NCI-H748 (cell line): ENCODE measurements at regions not wholly inside any gene's neighbourhood (a gene's known extent, or its start where the extent isn't known, plus 50 kb on each side); places are given as distances from the start of the nearest gene placed in this dataset.

Experiments
- DNase-seq: peaks from one replicate; lab custom pipeline; 2025; ENCODE audit not compliant: unreplicated experiment; lab: John Stamatoyannopoulos, UW

DNA sequence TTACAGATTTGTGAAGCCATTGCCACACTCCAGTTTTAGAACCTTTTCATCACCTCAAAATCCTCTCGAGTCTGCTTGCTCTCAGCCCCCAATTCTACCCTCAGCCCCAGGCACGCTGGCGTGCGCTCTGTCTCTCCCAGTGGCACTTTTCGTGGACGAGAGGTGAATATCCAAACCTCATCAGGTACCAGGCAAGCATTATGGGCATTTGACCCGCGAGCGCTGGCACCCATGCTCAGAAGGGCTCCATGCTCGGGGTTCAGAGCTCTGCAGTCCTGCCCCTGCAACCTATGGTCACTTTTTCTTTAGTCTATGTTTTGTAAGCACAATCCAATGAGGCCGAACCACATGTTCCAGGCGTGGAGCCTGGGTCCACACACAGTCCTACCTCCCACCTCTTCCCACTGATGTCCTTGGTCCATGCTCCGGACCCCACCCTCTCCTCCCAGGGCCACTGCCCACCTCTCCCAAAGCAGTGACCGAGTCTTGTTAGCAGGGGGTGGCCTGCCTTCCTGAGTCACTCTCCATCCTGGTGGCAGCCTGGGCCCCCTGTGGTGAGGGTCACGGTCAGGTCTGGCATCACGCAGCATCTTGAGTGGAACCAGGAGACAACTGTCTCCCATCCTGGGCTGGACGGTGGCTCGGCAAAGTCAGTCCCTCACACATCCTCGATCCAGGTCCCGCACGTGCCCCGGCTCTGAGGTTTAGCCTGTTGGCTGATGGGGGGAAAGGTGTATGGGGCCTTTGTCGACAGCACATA, 256.9 kb downstream of the NDUFA10 start:
- DNase-seq, result no peak

DNA sequence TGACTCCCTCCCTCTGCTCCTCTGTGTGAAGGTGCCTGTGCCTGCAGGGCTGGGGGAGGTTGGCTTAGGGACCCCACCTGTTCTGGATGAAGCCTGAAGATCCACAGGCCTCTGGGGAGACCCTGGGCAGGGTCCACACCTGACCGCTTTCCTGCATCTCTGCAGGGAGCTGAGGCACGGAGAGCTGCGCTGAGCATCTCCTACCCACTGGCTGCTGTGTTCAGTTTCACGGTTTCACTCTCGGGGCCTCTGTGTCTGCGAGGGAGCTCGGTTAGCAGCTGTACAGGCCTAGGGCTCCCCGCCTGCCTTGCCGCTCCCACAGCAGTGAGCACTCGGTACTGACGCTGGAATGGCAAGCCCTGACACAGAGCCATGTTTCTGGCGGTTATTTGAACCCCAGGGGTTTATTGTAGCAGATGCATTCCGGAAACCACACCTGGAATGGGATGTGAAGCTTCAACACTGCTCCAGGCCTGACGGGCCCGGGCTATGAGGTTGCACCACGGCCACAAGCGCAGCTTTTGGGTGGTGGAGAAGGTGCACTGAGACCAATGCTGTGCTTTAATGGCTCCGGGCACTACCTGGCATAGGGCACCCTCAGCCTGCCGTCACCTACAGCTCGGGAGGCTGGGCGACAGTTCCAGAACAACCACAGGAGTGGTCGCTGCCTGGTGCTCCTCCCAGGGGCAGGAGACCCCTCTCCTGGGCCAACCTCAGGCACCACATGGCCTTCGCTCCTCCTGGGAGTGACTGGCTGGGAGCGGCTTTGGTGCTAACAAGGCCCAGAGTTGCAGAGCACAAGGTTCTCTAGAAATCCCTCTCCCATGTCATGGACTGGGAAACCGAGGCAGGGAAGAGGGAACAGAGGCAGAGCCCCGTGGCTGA, 257.9 kb downstream of the NDUFA10 start:
- no peak for DNase-seq

- DNase-seq, result no peak
Measured at GRCh38 chr2:239765911-239766310, 259.2 kb downstream of the NDUFA10 start.

DNA sequence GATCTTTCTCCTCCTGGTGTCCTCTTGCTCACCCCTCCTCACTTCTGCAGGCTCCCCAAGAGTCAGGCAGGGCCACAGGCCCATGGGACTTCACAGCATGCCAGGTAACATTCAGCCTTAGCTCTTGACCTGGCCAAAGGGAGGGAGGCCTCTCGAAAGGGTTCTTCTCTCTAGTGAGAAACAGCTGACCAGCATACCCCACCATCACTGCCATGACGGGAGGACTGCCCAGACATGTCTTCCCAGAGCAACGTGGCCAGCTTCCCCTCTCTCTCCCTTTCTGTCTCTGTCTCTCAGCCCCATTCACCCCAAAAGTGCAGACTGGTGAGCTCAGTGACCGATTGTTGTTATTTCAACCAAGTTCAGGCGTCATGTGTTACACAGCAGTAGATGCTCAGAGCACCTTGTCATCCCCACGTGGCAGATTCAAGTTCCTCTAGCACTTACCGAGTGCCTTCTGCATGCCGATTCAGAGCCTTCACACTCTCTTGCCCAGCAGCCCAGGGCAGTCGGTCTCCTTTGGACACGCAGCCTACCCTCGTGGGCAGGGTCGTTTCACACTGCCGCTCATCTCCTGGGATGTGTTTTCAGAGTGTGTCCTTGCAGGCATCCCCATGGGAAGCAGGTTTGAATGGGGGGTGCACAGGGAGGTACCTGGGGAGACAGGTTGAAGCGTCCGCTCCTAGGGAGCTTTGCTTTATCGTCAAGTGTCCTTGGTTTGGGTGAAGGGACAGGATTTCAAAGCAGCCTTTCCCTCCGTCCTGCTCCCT, 259.9 kb downstream of the NDUFA10 start:
- no peak for DNase-seq

DNA sequence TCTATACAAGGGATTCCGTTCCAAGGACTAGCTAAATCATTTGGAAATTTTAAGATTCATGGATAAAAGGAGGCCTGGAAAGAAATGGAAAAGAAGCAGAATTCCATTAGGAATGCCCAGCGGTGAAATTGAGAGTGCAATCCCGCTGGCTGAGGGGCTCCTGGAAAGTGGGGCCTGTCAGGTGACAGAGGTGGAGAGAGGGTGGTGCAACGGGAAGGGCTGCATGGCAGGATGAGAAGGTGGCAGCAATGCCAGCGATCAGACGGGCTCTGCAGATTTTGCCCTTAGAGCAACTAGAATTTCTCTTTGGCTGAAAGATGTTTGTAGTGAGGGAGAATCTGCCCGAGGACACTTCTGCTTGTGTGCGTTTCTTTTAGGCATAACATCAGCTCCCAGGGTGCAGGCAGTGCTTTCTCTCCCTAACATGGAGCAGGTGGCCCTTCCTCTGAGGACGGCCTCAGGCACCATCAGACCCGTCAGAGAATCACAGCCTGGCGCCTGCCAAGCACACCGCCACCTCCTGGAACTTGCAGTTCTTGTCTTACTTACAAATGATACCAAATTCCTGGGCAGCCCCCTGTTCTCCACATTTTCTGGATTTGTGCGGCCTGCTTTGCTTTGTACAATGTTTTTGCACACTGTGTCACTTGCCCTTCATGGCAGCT, 261.6 kb downstream of the NDUFA10 start:
- DNase-seq, result no peak

GRCh38 chr2:239762655-239763269, 262.4 kb downstream of the NDUFA10 start:
- DNase-seq, result peak; percentile 14

- no peak for DNase-seq
Measured at GRCh38 chr2:239762106-239762505, 263.0 kb downstream of the NDUFA10 start.

- peak; percentile 5 for DNase-seq
Measured at GRCh38 chr2:239760596-239760995, 264.5 kb downstream of the NDUFA10 start.

- DNase-seq, result peak; percentile 34
Measured at GRCh38 chr2:239758279-239758877, 266.8 kb downstream of the NDUFA10 start.

DNA sequence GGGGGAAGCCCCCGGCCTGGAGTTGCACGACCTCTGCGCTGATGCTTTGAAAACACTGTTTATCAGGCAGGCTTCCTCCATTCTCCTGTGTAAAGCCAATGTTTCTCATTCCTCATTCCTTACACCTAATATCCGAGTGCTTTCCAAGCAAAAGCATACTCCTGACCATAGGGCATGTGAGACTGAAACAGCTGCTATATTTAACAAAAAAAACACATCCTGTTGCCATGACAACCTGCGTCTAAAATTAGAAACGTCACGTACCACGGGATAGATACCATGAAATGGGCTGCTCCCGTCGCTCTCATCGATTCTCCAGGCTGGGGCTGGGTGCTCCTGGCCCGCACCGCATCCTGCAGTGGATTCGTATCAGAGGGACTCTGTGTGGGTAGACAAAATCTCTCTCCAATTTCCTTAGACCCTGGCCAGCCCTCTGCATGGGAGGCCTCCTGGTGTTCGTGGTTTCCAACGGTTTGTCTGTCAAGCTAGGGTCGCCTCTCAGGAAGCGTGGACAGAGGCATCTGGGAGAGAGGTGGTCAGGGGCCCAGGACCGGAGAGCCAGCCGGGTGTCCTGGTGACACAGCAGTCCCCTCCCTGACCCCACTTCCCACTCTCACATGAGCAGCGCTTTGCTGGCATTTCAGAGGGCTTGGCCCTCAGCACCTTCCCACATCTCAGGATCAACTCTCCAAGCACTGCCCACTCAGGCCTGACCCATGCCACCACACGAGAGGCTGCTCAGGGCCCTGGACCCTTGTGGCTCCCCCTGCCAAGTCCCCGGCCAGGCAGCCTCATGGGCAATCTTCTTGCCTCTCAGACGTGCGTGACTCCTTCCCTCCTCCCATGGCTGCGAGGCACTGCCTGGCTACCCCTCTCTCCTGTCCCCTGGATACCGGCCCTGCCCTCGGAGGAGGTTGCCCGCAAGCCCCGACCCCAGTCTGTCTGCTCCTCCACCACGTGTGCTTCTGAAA, 268.1 kb downstream of the NDUFA10 start:
- no peak for DNase-seq

DNA sequence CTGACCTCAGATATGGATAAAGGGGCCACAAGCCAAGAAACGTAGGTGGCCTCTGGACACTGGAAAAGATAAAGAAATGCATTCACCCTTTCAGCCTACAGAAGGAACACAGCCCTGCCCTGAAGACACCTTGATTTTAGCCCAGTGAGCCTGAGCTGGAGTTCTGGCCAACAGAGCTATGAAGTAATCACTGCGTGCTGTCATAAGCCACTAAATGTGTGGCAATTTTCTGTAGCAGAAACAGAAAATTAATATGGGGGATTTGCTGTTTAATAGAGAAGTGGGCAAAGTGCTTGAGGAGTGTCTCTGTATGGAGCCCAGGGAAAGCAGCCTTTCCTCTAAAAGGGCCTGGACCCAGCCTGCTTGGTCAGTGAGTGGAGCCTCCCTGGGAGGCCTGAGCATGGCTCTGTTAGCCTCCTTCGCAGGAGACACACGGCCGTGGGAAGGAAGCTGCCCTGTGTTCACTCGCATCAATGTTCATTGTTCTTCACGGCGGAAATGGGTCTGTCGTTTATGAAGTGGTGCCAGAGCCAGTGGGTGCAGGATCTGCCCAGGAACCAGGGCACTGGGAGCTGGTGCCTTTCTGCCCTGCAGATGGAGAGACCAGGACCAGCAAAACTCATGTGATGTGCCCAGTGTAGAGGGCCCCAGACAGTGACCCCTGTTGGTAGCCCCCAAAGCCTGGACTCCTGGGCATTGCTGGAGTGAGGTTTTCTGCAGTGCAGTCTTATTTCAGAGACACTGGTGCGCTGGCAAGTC, 268.9 kb downstream of the NDUFA10 start:
- DNase-seq, result no peak

- DNase-seq, result peak; percentile 31
Measured at GRCh38 chr2:239753401-239753837, 271.7 kb downstream of the NDUFA10 start.

- DNase-seq, result no peak
Measured at GRCh38 chr2:239752951-239753350, 272.2 kb downstream of the NDUFA10 start.

GRCh38 chr2:239751679-239752355, 273.3 kb downstream of the NDUFA10 start:
- no peak for DNase-seq

DNA sequence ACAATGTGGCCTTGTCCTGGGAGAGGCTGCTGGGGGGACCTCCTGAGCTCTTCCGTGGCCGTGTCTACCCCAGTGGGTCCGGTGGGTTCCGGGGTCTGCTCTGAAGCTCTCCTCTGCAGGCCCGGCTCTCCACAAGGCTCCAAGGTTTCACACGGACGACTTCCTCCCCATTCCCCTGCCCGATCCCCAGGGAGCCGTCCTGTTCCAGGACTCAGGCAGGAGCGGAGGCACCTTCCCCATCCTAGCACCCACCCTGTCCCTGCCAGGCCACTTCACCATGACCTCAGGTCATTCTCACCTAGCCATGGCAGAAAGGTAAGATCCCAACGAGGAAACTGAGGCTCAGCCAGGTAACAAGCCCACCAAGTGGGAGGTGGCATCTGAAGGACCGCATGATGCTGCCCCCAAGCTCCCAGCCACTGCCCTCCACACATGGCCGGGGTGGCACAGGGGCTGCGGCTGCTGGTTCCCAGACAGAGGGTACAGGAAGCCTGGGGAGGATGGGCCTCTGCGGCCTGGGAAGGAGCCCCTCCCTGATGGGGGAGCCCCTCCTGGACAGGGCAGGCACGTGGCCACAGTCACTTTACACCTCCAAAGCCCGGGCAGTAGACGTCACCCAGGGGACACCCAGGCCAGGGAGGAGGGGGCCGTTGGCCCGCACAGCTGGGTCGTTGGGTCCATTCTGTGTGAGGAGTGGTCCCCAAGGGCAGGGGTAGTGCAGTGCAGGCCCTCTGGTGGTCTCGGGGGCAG, 274.0 kb downstream of the NDUFA10 start:
- DNase-seq, result no peak

GRCh38 chr2:239750045-239750835, 274.9 kb downstream of the NDUFA10 start:
- no peak for DNase-seq
